GM23338 (cell line): ENCODE measurements at regions not wholly inside any gene's neighbourhood (a gene's known extent, or its start where the extent isn't known, plus 50 kb on each side); places are given as distances from the start of the nearest gene placed in this dataset.

ENCODE experiments used
- ATAC-seq: fragments of 200-7000 bp; cut with Tn5 transposase; 3 replicates; pipeline ENCODE4 v1.9.1; 2020
- DNase-seq: peaks from one replicate; pipeline ENCODE4 v3.0.0-alpha.2; 2015; ENCODE audit warnings: low spot score
- H2AFZ ChIP-seq: fragments of 200-600 bp; sonication (generic); 2 replicates; pipeline ENCODE4 v1.8.0; 2016; ENCODE audit warnings: antibody characterized with exemption, mild to moderate bottlenecking, moderate library complexity
- H3F3A ChIP-seq: fragments of 200-600 bp; sonication (generic); replicated peaks from 2 replicates; pipeline ENCODE4 v1.8.0; 2017; ENCODE audit warnings: antibody characterized with exemption, mixed run types, low read depth
- H3K27ac ChIP-seq: fragments of 200-600 bp; sonication (generic); 2 replicates; pipeline ENCODE4 v1.6.1; 2016; ENCODE audit warnings: low read depth
- H3K27me3 ChIP-seq: fragments of 200-600 bp; sonication (generic); 2 replicates; pipeline ENCODE4 v1.8.0; 2016; ENCODE audit warnings: mild to moderate bottlenecking, mixed run types, moderate library complexity; ENCODE audit not compliant: insufficient read depth
- H3K36me3 ChIP-seq: fragments of 200-600 bp; sonication (generic); 2 replicates; pipeline ENCODE4 v1.8.0; 2016; ENCODE audit warnings: mild to moderate bottlenecking; ENCODE audit not compliant: insufficient read depth
- H3K4me1 ChIP-seq: fragments of 200-600 bp; sonication (generic); 2 replicates; pipeline ENCODE4 v1.8.0; 2016; ENCODE audit warnings: mild to moderate bottlenecking, moderate library complexity; ENCODE audit not compliant: insufficient read depth
- H3K4me2 ChIP-seq: fragments of 200-600 bp; sonication (generic); 2 replicates; pipeline ENCODE4 v1.7.1; 2017; ENCODE audit warnings: mixed run types
- H3K4me3 ChIP-seq: fragments of 200-600 bp; sonication (generic); 2 replicates; pipeline ENCODE4 v1.6.1; 2016; ENCODE audit warnings: mixed run types
- H3K79me2 ChIP-seq: fragments of 200-600 bp; sonication (generic); replicated peaks from 2 replicates; pipeline ENCODE4 v1.8.0; 2017; ENCODE audit warnings: mild to moderate bottlenecking; ENCODE audit not compliant: insufficient read depth
- H3K9me2 ChIP-seq: fragments of 200-600 bp; sonication (generic); 2 replicates; pipeline ENCODE4 v1.8.0; 2017; ENCODE audit not compliant: insufficient read depth
- H4K20me1 ChIP-seq: fragments of 200-600 bp; sonication (generic); replicated peaks from 2 replicates; pipeline ENCODE4 v1.8.0; 2017; ENCODE audit warnings: mild to moderate bottlenecking; ENCODE audit not compliant: insufficient read depth
- H3K27ac Mint-ChIP-seq: 2 replicates; pipeline ENCODE4 v1.8.0; 2020; ENCODE audit warnings: inconsistent platforms, mild to moderate bottlenecking, moderate library complexity, mixed read lengths
- H3K27me3 Mint-ChIP-seq: 3 replicates; pipeline ENCODE4 v1.8.0; 2022; ENCODE audit warnings: low read depth, mild to moderate bottlenecking, moderate library complexity, mixed read lengths, inconsistent platforms; ENCODE audit not compliant: insufficient read depth, poor library complexity
- H3K36me3 Mint-ChIP-seq: 3 replicates; pipeline ENCODE4 v1.8.0; 2021; ENCODE audit warnings: low read depth, mild to moderate bottlenecking, inconsistent platforms, moderate library complexity, mixed read lengths
- H3K4me1 Mint-ChIP-seq: 3 replicates; pipeline ENCODE4 v1.8.0; 2020; ENCODE audit warnings: mild to moderate bottlenecking, inconsistent platforms, mixed read lengths
- H3K4me3 Mint-ChIP-seq: 3 replicates; pipeline ENCODE4 v1.8.0; 2021; ENCODE audit warnings: moderate library complexity, mild to moderate bottlenecking, inconsistent platforms, mixed read lengths
- H3K9me3 Mint-ChIP-seq: 3 replicates; pipeline ENCODE4 v1.8.0; 2020; ENCODE audit warnings: moderate library complexity, mild to moderate bottlenecking, inconsistent platforms, mixed read lengths
- CREB1 ChIP-seq: fragments of 250-450 bp; sonication (Bioruptor Pico); IDR thresholded peaks from 2 replicates; pipeline ENCODE4 v1.5.0; 2020; ENCODE audit warnings: low read depth, mild to moderate bottlenecking, moderate library complexity
- POLR2AphosphoS5 ChIP-seq: IDR thresholded peaks from 2 replicates; pipeline ENCODE4 v1.6.1; 2016; ENCODE audit warnings: antibody characterized with exemption, low read depth
- ZNF331 ChIP-seq: fragments of 250-450 bp; sonication (Bioruptor Pico); IDR thresholded peaks from 2 replicates; pipeline ENCODE4 v1.5.0; 2020; ENCODE audit warnings: low read depth, mild to moderate bottlenecking, moderate library complexity
- TF ChIP-seq, protein P1 (sequence below): IDR thresholded peaks from one replicate; pipeline ENCODE4 v1.6.1; 2018; ENCODE audit warnings: antibody characterized with exemption; ENCODE audit not compliant: unreplicated experiment
- TF ChIP-seq, protein P2 (sequence below): IDR thresholded peaks from 2 replicates; pipeline ENCODE4 v1.6.1; 2016; ENCODE audit warnings: antibody characterized with exemption
- TF ChIP-seq, protein P3 (sequence below): fragments of 250-450 bp; sonication (Bioruptor Pico); IDR thresholded peaks from 2 replicates; pipeline ENCODE4 v1.5.0; 2020; ENCODE audit warnings: mild to moderate bottlenecking, moderate library complexity
- TF ChIP-seq, protein P4 (sequence below), 2 experiments: fragments of 200-600 bp in 1 of 2; sonication (generic) in 1 of 2; conservative IDR thresholded peaks; 2 replicates each; pipeline versions ENCODE4 v1.5.1 to v1.6.1; 2016 to 2017; ENCODE audit warnings: antibody characterized with exemption in 2 of 2, low read depth in 2 of 2, mild to moderate bottlenecking in 2 of 2, moderate library complexity in 1 of 2

GRCh38 chr4:87910795-87911194 is 64.7 kb upstream of the SPP1 start:
- DNase-seq (peak; percentile 62), ATAC-seq (peak; percentile 83)
- Histone ChIP-seq H3K79me2 (no peaks in the 10 kb centered on the region), H3K27ac (peak overlapping the region; percentile 27), H2AFZ (no peak overlapping the region), H3K27me3 (no peaks in the 10 kb centered on the region), H3K4me2 (peak overlapping the region; percentile 35; the same call in 1 of the 2 replicates), H3K4me1 (peaks cover 46% of the 10 kb centered on the region), H3F3A (no peaks in the 10 kb centered on the region), H3K4me3 (no peak overlapping the region), H3K9me2 (no peaks in the 10 kb centered on the region), H4K20me1 (no peaks in the 10 kb centered on the region), H3K36me3 (no peaks in the 10 kb centered on the region)
- TF ChIP-seq, protein P1, sequence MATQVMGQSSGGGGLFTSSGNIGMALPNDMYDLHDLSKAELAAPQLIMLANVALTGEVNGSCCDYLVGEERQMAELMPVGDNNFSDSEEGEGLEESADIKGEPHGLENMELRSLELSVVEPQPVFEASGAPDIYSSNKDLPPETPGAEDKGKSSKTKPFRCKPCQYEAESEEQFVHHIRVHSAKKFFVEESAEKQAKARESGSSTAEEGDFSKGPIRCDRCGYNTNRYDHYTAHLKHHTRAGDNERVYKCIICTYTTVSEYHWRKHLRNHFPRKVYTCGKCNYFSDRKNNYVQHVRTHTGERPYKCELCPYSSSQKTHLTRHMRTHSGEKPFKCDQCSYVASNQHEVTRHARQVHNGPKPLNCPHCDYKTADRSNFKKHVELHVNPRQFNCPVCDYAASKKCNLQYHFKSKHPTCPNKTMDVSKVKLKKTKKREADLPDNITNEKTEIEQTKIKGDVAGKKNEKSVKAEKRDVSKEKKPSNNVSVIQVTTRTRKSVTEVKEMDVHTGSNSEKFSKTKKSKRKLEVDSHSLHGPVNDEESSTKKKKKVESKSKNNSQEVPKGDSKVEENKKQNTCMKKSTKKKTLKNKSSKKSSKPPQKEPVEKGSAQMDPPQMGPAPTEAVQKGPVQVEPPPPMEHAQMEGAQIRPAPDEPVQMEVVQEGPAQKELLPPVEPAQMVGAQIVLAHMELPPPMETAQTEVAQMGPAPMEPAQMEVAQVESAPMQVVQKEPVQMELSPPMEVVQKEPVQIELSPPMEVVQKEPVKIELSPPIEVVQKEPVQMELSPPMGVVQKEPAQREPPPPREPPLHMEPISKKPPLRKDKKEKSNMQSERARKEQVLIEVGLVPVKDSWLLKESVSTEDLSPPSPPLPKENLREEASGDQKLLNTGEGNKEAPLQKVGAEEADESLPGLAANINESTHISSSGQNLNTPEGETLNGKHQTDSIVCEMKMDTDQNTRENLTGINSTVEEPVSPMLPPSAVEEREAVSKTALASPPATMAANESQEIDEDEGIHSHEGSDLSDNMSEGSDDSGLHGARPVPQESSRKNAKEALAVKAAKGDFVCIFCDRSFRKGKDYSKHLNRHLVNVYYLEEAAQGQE, result no peak
- TF ChIP-seq CREB1 (CRISPR knock-in tag) (0 out of 2 replicates have a peak, but pooled peaks have one; percentile 25), POLR2AphosphoS5 (no peak), ZNF331 (CRISPR knock-in tag) (no peak)
- TF ChIP-seq, protein P2, sequence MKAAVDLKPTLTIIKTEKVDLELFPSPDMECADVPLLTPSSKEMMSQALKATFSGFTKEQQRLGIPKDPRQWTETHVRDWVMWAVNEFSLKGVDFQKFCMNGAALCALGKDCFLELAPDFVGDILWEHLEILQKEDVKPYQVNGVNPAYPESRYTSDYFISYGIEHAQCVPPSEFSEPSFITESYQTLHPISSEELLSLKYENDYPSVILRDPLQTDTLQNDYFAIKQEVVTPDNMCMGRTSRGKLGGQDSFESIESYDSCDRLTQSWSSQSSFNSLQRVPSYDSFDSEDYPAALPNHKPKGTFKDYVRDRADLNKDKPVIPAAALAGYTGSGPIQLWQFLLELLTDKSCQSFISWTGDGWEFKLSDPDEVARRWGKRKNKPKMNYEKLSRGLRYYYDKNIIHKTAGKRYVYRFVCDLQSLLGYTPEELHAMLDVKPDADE, result no peak
- TF ChIP-seq, protein P3, sequence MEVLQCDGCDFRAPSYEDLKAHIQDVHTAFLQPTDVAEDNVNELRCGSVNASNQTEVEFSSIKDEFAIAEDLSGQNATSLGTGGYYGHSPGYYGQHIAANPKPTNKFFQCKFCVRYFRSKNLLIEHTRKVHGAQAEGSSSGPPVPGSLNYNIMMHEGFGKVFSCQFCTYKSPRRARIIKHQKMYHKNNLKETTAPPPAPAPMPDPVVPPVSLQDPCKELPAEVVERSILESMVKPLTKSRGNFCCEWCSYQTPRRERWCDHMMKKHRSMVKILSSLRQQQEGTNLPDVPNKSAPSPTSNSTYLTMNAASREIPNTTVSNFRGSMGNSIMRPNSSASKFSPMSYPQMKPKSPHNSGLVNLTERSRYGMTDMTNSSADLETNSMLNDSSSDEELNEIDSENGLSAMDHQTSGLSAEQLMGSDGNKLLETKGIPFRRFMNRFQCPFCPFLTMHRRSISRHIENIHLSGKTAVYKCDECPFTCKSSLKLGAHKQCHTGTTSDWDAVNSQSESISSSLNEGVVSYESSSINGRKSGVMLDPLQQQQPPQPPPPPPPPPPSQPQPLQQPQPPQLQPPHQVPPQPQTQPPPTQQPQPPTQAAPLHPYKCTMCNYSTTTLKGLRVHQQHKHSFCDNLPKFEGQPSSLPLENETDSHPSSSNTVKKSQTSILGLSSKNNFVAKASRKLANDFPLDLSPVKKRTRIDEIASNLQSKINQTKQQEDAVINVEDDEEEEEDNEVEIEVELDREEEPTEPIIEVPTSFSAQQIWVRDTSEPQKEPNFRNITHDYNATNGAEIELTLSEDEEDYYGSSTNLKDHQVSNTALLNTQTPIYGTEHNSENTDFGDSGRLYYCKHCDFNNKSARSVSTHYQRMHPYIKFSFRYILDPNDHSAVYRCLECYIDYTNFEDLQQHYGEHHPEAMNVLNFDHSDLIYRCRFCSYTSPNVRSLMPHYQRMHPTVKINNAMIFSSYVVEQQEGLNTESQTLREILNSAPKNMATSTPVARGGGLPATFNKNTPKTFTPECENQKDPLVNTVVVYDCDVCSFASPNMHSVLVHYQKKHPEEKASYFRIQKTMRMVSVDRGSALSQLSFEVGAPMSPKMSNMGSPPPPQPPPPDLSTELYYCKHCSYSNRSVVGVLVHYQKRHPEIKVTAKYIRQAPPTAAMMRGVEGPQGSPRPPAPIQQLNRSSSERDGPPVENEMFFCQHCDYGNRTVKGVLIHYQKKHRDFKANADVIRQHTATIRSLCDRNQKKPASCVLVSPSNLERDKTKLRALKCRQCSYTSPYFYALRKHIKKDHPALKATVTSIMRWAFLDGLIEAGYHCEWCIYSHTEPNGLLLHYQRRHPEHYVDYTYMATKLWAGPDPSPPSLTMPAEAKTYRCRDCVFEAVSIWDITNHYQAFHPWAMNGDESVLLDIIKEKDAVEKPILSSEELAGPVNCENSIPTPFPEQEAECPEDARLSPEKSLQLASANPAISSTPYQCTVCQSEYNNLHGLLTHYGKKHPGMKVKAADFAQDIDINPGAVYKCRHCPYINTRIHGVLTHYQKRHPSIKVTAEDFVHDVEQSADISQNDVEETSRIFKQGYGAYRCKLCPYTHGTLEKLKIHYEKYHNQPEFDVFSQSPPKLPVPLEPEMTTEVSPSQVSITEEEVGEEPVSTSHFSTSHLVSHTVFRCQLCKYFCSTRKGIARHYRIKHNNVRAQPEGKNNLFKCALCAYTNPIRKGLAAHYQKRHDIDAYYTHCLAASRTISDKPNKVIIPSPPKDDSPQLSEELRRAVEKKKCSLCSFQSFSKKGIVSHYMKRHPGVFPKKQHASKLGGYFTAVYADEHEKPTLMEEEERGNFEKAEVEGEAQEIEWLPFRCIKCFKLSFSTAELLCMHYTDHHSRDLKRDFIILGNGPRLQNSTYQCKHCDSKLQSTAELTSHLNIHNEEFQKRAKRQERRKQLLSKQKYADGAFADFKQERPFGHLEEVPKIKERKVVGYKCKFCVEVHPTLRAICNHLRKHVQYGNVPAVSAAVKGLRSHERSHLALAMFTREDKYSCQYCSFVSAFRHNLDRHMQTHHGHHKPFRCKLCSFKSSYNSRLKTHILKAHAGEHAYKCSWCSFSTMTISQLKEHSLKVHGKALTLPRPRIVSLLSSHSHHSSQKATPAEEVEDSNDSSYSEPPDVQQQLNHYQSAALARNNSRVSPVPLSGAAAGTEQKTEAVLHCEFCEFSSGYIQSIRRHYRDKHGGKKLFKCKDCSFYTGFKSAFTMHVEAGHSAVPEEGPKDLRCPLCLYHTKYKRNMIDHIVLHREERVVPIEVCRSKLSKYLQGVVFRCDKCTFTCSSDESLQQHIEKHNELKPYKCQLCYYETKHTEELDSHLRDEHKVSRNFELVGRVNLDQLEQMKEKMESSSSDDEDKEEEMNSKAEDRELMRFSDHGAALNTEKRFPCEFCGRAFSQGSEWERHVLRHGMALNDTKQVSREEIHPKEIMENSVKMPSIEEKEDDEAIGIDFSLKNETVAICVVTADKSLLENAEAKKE (CRISPR knock-in tag), result no peak
- TF ChIP-seq, protein P4, sequence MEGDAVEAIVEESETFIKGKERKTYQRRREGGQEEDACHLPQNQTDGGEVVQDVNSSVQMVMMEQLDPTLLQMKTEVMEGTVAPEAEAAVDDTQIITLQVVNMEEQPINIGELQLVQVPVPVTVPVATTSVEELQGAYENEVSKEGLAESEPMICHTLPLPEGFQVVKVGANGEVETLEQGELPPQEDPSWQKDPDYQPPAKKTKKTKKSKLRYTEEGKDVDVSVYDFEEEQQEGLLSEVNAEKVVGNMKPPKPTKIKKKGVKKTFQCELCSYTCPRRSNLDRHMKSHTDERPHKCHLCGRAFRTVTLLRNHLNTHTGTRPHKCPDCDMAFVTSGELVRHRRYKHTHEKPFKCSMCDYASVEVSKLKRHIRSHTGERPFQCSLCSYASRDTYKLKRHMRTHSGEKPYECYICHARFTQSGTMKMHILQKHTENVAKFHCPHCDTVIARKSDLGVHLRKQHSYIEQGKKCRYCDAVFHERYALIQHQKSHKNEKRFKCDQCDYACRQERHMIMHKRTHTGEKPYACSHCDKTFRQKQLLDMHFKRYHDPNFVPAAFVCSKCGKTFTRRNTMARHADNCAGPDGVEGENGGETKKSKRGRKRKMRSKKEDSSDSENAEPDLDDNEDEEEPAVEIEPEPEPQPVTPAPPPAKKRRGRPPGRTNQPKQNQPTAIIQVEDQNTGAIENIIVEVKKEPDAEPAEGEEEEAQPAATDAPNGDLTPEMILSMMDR (conservative IDR thresholded peaks at IDR 0.05; ENCODE audit: low read depth in 2 of 2), result no peak
- Mint-ChIP-seq H3K36me3 (peaks cover 6% of the 10 kb centered on the region), H3K27me3 (peaks cover 9% of the 10 kb centered on the region), H3K4me1 (peaks cover 47% of the 10 kb centered on the region), H3K27ac (no peak overlapping the region), H3K4me3 (no peak overlapping the region), H3K9me3 (peaks cover 5% of the 10 kb centered on the region; the same call in 1 of the 3 replicates)
